Colonic mucosa (tissue), 4 donors: ENCODE measurements at regions not wholly inside any gene's neighbourhood (a gene's known extent, or its start where the extent isn't known, plus 50 kb on each side); places are given as distances from the start of the nearest gene placed in this dataset.
"Not testable (repeated sequence)": the region's sequence is repeated elsewhere in the genome, so short reads cannot be mapped to it uniquely, and the experiment has no call there.

Experiments
- DNase-seq: peaks from one replicate; pipeline ENCODE4 v3.0.0-alpha.2; 2020
- H3K27ac ChIP-seq: fragments of 200-600 bp; one replicate; pipeline ENCODE4 v1.8.0; 2021
- H3K27me3 ChIP-seq: fragments of 200-600 bp; one replicate; pipeline ENCODE4 v1.8.0; 2021
- H3K36me3 ChIP-seq: fragments of 200-600 bp; one replicate; pipeline ENCODE4 v1.8.0; 2021
- H3K4me1 ChIP-seq: fragments of 200-600 bp; one replicate; pipeline ENCODE4 v1.8.0; 2021; ENCODE audit warnings: mild to moderate bottlenecking
- H3K4me3 ChIP-seq: fragments of 200-600 bp; one replicate; pipeline ENCODE4 v1.8.0; 2021
- H3K9ac ChIP-seq, 2 donors: one replicate each; pipeline ENCODE4 v1.7.0; 2013; ENCODE audit warnings: control low read depth in 2 of 2, low read depth in 2 of 2, low read length in 2 of 2
- H3K9me3 ChIP-seq: fragments of 200-600 bp; one replicate; pipeline ENCODE4 v1.8.0; 2021
- CTCF ChIP-seq: fragments of 200-600 bp; IDR thresholded peaks from one replicate; pipeline ENCODE4 v1.8.0; 2022; ENCODE audit warnings: antibody characterized with exemption, mild to moderate bottlenecking
- intact Hi-C: fragments of 100-400 bp; cut with DNase I; formaldehyde crosslinking; loops from one replicate; pipeline ENCODE4 v1.14.1; 2022
- donor health status: healthy.
- donor health status: DM: no; HTN: no; CAD: no.
- donor health status: DM: no; HTN: no; CAD: no.

GRCh38 chr5:92635001-92635461 lies 946.0 kb downstream of the NR2F1-AS1 start:
- no peak for DNase-seq
- no peaks in the 10 kb centered on the region for H3K4me1 ChIP-seq

GRCh38 chr5:92633875-92634487 lies 947.0 kb downstream of the NR2F1-AS1 start:
- no peak overlapping the region for H3K9ac ChIP-seq
- TF ChIP-seq CTCF = no peak
- no peak overlapping the region for H3K27ac ChIP-seq
- intact Hi-C loops = no loop called here
- H3K9me3 ChIP-seq = no peaks in the 10 kb centered on the region
- no peaks in the 10 kb centered on the region for H3K4me1 ChIP-seq
- DNase-seq = no peak
- H3K36me3 ChIP-seq = no peaks in the 10 kb centered on the region
- no peak overlapping the region for H3K4me3 ChIP-seq
- no peaks in the 10 kb centered on the region for H3K27me3 ChIP-seq

More at GRCh38 chr5:92635001-92635461, 946.0 kb downstream of the NR2F1-AS1 start:
- intact Hi-C loops = no loop called here
- no peaks in the 10 kb centered on the region for H3K36me3 ChIP-seq
- H3K4me3 ChIP-seq = no peak overlapping the region
- H3K27me3 ChIP-seq = no peaks in the 10 kb centered on the region
- no peak overlapping the region for H3K9ac ChIP-seq
- H3K9me3 ChIP-seq = no peaks in the 10 kb centered on the region
- no peak overlapping the region for H3K27ac ChIP-seq
- no peak for TF ChIP-seq CTCF

- DNase-seq = no peak
- no peaks in the 10 kb centered on the region for H3K27me3 ChIP-seq
- no peaks in the 10 kb centered on the region for H3K4me1 ChIP-seq
- H3K36me3 ChIP-seq = no peaks in the 10 kb centered on the region
- intact Hi-C loops = no loop called here
- no peak overlapping the region for H3K9ac ChIP-seq
- H3K4me3 ChIP-seq = no peak overlapping the region
- no peak overlapping the region for H3K27ac ChIP-seq
- H3K9me3 ChIP-seq = no peaks in the 10 kb centered on the region
- TF ChIP-seq CTCF = no peak
These were observed 947.8 kb downstream of the NR2F1-AS1 start for GRCh38 chr5:92633176-92633575.

GRCh38 chr5:92631237-92631701 lies 949.8 kb downstream of the NR2F1-AS1 start:
- H3K36me3 ChIP-seq, H3K4me3 ChIP-seq, H3K9ac ChIP-seq, intact Hi-C loops, H3K27me3 ChIP-seq, H3K27ac ChIP-seq, DNase-seq, H3K9me3 ChIP-seq, H3K4me1 ChIP-seq: not testable (repeated sequence)

- intact Hi-C loops = no loop called here
- no peak overlapping the region for H3K27ac ChIP-seq
- no peaks in the 10 kb centered on the region for H3K4me1 ChIP-seq
- no peak overlapping the region for H3K9ac ChIP-seq
- DNase-seq = no peak
- H3K27me3 ChIP-seq = no peaks in the 10 kb centered on the region
- no peaks in the 10 kb centered on the region for H3K9me3 ChIP-seq
- TF ChIP-seq CTCF = no peak
- no peaks in the 10 kb centered on the region for H3K36me3 ChIP-seq
- H3K4me3 ChIP-seq = no peak overlapping the region
These were observed 951.4 kb downstream of the NR2F1-AS1 start for GRCh38 chr5:92629574-92629973.

- DNase-seq = no peak
- TF ChIP-seq CTCF = no peak
These were observed 952.0 kb downstream of the NR2F1-AS1 start for GRCh38 chr5:92629000-92629399.

More at GRCh38 chr5:92629000-92629399, 952.0 kb downstream of the NR2F1-AS1 start:
- Histone ChIP-seq H3K27me3 (no peaks in the 10 kb centered on the region), H3K9me3 (no peaks in the 10 kb centered on the region), H3K4me3 (no peak overlapping the region), H3K27ac (no peak overlapping the region), H3K9ac (no peak overlapping the region), H3K36me3 (no peaks in the 10 kb centered on the region), H3K4me1 (no peaks in the 10 kb centered on the region)
- intact Hi-C loops = no loop called here
